GM12878 (cell line): ENCODE measurements at regions not wholly inside any gene's neighbourhood (a gene's known extent, or its start where the extent isn't known, plus 50 kb on each side); places are given as distances from the start of the nearest gene placed in this dataset.

Experiments
- HDAC2 ChIP-seq: fragments of 200-600 bp; sonication (generic); IDR thresholded peaks from 2 replicates; pipeline ENCODE4 v1.6.1; 2017
- JUND ChIP-seq: IDR thresholded peaks from 2 replicates; pipeline ENCODE4 v1.6.1; 2012; ENCODE audit warnings: low read depth, mild to moderate bottlenecking, low read length, improper control_type of control experiment, moderate library complexity
- KAT2A ChIP-seq: conservative IDR thresholded peaks from 2 replicates; pipeline ENCODE4 v1.6.1; 2011; ENCODE audit warnings: low read depth, low read length; ENCODE audit not compliant: control insufficient read depth
- KDM1A ChIP-seq: fragments of 200-600 bp; sonication (generic); IDR thresholded peaks from 2 replicates; pipeline ENCODE4 v1.6.1; 2016; ENCODE audit warnings: borderline replicate concordance
- MAX ChIP-seq: IDR thresholded peaks from 2 replicates; pipeline ENCODE4 v1.6.1; 2012; ENCODE audit warnings: low read depth, low read length, improper control_type of control experiment
- MTA3 ChIP-seq: IDR thresholded peaks from 2 replicates; pipeline ENCODE4 v1.6.1; 2012; ENCODE audit warnings: low read length, inconsistent platforms, borderline replicate concordance
- MYC ChIP-seq: IDR thresholded peaks from 2 replicates; pipeline ENCODE4 v1.6.1; 2011; ENCODE audit warnings: mild to moderate bottlenecking, low read length, moderate library complexity, inconsistent platforms; ENCODE audit not compliant: insufficient read depth, insufficient replicate concordance, insufficient read length, severe bottlenecking
- POLR2A ChIP-seq: IDR thresholded peaks from 2 replicates; pipeline ENCODE4 v1.6.1; 2011; ENCODE audit warnings: low read depth, mild to moderate bottlenecking, low read length
- RB1 ChIP-seq: fragments of 450-650 bp; formaldehyde crosslinking; IDR thresholded peaks from 2 replicates; pipeline ENCODE4 v1.6.1; 2017; ENCODE audit warnings: mild to moderate bottlenecking, borderline replicate concordance
- REST ChIP-seq: IDR thresholded peaks from 2 replicates; pipeline ENCODE4 v1.6.1; 2012; ENCODE audit warnings: mild to moderate bottlenecking, low read depth, low read length
- SRF ChIP-seq, 2 experiments: IDR thresholded peaks; 2 replicates each; pipeline ENCODE4 v1.6.1; 2011; ENCODE audit warnings: low read depth in 2 of 2, low read length in 2 of 2, mild to moderate bottlenecking in 1 of 2, moderate library complexity in 1 of 2
- TAF1 ChIP-seq: IDR thresholded peaks from 2 replicates; pipeline ENCODE4 v1.6.1; 2011; ENCODE audit warnings: mild to moderate bottlenecking, low read depth, low read length, borderline replicate concordance

- TF ChIP-seq POLR2A (no peak), SRF (IDR thresholded peaks at IDR 0.05; ENCODE audit: low read depth in 2 of 2, low read length in 2 of 2) (no peak), JUND (no peak), MYC (no peak), TAF1 (no peak), MTA3 (no peak), KDM1A (no peak), RB1 (no peak), REST (no peak), KAT2A (no peak), MAX (no peak), HDAC2 (no peak)
Observed at GRCh38 chr14:53672526-53672925, 284.1 kb downstream of the BMP4 start.
